ENCODE measurements at regions not wholly inside any gene's neighbourhood (a gene's known extent, or its start where the extent isn't known, plus 50 kb on each side); places are given as distances from the start of the nearest gene placed in this dataset.
A peak's percentile ranks its signal among the peaks of the same experiment; 100 is the strongest.
"Not testable (repeated sequence)": the region's sequence is repeated elsewhere in the genome, so short reads cannot be mapped to it uniquely, and the experiment has no call there.

GRCh38 chr2:226176283-226176984, 623.2 kb downstream of the IRS1 start:
- no peak for DNase-seq

- no peak for DNase-seq
These were observed 625.2 kb downstream of the IRS1 start for GRCh38 chr2:226174390-226174789.

DNA sequence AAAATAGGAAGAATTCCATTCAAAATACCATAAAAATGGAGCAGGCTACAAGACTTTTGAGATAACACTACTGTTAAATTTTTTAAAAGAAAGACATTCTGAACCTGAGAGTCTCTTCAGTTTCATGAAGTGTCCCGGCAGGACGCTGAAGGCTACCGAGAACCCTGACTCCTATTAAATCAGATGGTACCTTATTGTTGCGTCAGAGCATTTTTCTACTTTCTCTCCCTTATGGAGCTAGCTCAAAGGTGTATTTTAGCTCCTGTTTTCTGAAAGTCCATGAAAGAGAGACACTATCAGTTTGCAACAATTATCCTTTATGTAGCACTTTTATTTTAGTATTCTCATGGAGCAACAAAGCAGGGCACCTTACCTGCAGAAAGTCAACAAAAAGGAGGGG, 626.7 kb downstream of the IRS1 start:
- DNase-seq: no peak

DNA sequence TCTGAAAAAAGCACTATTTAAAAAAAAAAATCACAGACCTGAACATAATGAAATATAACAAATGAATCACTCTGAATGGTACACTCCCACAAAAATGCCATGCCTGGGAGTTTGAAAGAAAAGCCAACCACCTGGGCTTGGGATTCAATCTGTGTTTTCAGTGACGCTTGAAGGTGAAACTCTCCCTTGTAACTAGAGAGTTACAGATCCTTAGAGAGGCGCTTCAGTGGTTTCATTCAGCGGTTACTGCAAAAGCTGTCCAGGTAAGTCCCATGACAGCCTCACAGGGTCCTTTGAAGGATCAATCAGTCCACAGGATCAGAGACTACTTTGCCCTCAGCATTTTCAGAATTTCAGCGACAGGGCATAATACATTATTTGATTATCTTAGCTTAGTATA, 627.3 kb downstream of the IRS1 start:
- no peak for DNase-seq

DNA sequence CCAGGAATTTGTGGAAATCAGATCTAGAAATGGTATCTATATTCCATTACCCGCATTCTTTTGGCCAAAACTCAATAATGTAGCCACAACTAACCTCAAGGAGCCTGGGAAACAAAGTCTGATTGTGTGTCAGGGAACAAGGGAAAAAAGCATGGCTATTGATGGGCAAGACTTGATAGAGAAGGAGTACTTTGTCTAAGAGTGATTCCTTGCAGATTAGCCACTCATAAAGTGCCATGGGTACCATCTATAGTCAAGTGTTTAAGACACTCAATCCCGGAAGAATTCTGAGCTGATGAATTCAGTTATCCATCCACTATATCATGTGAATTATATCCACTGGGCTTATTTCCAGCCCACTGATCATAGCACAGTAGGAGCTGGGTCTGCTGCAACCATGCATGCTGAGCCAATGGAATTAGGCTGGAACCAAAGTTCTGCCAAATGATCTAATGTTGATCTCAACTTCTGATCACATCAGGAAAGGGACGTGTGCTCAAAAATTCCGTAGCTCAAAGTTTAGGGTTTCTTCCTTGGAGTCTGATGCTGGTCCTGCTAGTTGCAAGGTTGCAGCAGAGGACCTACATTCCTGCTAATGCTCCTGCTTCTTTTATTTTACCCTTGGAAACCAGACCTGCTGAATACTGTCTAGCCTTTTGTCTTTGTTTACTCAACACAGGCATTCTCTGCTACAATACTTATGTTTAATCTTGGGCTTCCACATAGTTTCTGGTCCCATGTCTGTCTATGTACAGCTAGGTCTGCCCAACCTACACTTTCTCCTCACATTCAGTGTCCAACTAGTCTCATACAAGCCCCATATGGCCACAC, 629.7 kb downstream of the IRS1 start:
- no peak for DNase-seq

DNA sequence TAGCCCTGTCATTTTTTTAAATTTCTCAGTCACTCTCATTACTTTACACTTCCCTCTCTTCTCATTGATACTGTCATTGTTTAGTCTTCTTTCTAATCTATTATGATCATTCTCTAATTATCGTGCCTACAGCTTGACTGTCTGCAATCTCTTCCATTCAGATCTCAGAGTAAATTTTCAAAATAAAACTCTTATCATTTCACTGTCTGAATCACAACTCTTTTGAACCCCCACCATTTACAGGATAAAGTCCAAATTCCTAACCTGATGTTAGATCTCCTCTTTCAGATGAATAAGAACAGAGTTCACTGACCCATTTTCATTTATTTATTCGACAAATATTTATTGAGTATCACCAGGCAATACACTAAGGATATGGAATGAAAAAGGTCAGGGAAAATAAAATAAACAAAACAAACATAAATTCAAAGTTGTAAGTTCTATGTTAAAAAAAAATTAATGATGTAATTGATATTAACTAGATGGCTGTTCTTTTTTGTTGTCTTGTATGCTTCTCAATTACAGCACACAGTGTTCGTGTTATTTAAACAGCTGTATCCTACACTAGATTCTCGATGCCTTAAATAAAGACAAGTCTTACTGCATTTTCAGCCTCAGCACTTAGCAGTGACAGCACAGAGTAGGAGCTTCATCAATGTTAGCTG, 631.0 kb downstream of the IRS1 start:
- no peak for DNase-seq

DNA sequence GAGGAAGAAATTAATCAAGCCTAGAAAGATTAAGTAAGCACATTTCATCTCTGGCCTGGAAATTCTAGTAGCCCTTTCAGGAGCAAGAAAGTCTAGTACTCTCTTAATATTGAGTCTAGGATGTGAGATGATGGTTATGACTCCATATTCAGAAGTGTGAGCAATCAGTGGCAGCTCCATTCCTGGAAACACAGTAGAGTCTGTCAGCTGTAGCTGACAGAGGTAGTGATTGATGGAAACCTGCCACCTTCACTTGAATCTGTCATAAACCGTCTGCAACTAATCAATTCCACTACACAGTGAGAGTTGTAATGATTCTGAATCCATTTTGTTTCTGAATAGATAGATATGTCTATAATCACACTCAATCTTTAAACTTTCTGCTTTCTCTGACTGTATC, 635.1 kb downstream of the IRS1 start:
- no peak for DNase-seq

- DNase-seq: not testable (repeated sequence)
These were observed 639.0 kb downstream of the IRS1 start for GRCh38 chr2:226160617-226161016.

DNA sequence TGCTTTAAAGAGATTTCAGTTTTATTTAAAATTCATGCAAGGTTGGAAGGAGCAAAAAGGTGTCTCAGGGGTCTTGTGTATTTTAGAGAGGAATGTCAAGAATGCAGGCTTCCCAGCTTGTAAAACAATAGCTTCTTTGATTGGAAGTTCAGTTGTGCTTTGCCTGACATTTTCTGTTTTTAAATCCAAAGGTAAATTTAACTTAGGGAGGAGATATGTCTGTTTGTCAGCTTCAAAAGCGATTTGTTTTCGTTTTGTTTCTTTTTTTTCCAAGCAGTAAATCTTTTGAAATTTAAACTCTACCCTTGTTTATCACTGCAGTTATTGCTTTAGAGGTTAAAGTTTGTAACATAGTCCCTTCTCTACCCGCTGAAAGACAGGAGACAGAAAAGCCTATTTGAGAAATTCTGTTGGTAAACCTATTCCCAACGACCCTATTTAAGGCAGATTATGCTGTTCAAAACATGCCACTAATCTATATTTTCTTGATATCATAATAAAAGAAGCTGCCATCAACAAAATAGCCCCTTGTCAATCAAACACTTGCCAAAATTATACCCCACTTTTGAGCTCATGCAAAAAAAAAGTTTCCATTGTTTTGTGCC, 639.6 kb downstream of the IRS1 start:
- DNase-seq: no peak

DNA sequence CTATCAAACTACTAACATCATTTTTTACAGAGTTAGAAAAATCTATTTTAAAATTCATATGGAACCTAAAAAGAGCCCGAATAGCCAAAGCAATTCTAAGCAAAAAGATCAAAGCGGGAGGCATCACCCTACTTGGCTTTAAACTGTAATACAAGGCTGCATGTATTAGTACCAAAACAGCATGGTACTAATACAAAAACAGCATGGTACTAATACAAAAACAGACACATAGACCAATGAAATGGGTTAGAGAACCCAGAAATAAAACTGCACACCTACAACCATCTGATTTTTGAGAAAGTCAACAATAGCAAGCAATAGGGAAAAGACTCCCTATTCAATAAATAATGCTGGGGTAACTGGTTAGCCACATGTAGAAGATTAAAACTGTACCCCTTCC, 640.7 kb downstream of the IRS1 start:
- DNase-seq: no peak

- no peak for DNase-seq
These were observed 641.4 kb downstream of the IRS1 start for GRCh38 chr2:226158229-226158628.

GRCh38 chr2:226155093-226155875, 644.3 kb downstream of the IRS1 start:
- DNase-seq: no peak

- no peak for DNase-seq
These were observed 645.0 kb downstream of the IRS1 start for GRCh38 chr2:226154610-226155009.

- no peak for DNase-seq
These were observed 646.1 kb downstream of the IRS1 start for GRCh38 chr2:226153553-226153952.

- DNase-seq: no peak
These were observed 648.5 kb downstream of the IRS1 start for GRCh38 chr2:226151157-226151556.

DNA sequence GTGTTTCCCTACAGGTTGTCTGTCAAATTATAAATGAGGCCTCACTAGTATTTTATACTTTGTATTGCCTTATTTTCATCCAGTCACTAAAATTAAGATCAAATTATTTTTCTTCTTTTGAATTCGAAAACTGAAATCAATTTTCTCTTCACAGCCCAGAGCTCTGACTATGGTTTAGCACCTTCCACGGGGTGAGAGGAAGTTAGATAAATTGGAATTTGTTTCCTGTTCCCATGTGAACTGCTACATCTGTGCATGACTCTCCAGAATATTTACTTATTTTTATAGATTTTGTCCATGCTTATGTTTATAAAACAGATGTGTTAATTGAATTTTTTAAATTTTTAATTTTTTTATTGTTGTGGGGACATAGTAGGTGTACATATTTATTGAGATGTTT, 656.5 kb downstream of the IRS1 start:
- no peak for DNase-seq

- DNase-seq: peak in 1 of 56 donors; percentile 9
These were observed 657.2 kb downstream of the IRS1 start for GRCh38 chr2:226142463-226142862.

GRCh38 chr2:226140594-226140993, 659.0 kb downstream of the IRS1 start:
- no peak for DNase-seq

GRCh38 chr2:226139759-226140158, 659.9 kb downstream of the IRS1 start:
- DNase-seq: no peak

DNA sequence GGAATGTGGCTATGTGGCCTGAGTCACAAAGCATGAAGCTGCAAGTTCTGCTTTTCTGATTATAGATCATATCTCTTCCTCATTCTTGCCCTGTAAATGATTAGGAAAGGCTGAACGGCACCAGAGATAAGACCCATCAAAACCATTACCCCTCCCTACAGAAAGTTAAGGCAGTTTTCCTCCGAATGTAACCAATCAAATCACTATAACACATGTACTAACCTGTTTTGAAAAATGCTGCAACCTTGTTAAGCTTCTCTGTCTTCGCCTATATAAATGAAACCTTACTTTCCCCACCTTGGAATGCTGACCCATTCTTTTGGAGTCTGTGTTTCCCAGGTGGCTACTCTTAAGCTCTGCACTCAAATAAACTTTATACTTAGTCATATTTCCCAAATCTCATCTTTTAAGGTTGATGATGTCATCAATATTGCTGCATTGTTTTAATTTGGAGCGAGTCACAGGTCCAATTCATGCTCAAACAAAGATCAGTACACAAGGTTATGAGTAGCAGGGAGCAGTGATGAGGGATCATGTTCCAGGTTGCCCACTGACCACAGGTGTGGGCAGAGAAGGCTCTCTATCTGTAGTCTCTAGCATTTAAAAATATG, 662.3 kb downstream of the IRS1 start:
- no peak for DNase-seq

DNA sequence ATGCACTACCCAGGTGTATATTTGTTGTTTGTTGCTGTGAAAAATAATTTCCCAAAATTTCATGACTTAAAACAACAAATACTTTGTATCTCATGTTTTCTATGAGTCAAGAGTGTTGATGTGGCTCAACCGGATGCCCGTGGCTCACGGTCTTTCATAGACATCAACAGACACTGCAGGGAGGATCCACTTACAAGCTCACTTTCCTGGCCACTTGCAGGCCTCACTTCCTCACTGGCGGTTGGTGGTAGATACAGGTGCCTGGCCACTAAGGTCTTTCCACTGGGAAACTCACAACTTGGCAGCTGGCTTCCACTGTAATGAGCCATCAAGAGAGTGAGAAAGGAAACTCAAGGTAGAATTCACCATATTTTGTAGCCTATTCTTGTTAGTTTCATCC, 662.9 kb downstream of the IRS1 start:
- DNase-seq: no peak

All from amygdala (tissue), 56 donors.